Upper lobe of left lung (tissue), 4 donors: ENCODE measurements at regions not wholly inside any gene's neighbourhood (a gene's known extent, or its start where the extent isn't known, plus 50 kb on each side); places are given as distances from the start of the nearest gene placed in this dataset.

Source experiments
- EP300 ChIP-seq, 4 donors: sonication (generic); formaldehyde crosslinking; IDR thresholded peaks; one replicate each; pipeline ENCODE4 v1.5.1; 2017; ENCODE audit warnings: antibody characterized with exemption in 4 of 4, control low read depth in 2 of 4
- POLR2A ChIP-seq, 4 donors: fragments of 450-650 bp; IDR thresholded peaks; one replicate each; pipeline ENCODE4 v1.5.1; 2016 to 2017; ENCODE audit warnings: antibody characterized with exemption in 4 of 4, mild to moderate bottlenecking in 2 of 4
- POLR2AphosphoS5 ChIP-seq, 2 donors: sonication (generic); formaldehyde crosslinking; IDR thresholded peaks; one replicate each; pipeline ENCODE4 v1.5.1; 2017; ENCODE audit warnings: antibody characterized with exemption in 2 of 2
- TF ChIP-seq, protein P1 (sequence below), 6 experiments: fragments of 450-650 bp in 4 of 6; fragments of 200-600 bp in 2 of 6; sonication (generic) in 2 of 6; IDR thresholded peaks; one replicate each; pipeline ENCODE4 v1.5.1; 2016 to 2019; ENCODE audit warnings: antibody characterized with exemption in 6 of 6

DNA sequence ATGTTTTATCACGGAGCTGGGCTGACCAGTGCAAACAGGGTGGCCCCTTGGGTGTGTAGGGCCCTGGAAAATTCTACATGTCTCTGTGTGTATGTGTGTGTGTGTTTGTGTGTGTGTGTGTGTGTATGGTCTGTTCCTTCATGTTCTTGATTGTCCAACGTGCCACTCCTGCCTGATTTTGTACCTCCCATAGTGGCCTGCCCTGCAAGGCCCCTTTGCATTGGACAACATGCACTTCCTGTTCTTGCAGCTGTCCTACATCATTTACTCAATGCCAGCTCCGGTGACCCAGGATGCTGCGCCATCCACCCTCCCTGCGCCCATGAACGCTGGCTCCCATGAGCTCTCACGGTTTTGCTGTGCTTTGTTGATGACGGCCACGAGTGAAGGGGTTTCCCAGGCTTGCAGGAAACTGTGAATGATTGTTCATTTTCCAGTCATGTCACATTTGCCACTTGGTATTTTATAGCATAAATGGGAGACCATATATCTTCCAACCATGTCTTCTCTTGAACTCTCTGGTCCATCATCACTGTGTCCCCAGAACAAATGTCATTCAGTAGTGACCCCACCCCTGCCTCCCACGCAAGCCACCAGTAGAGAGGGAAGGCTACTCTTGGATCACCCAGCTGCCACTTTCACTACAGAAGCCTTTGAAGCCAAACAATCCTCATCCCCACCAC lies 69.7 kb upstream of the NCK2 start:
- TF ChIP-seq EP300 (IDR thresholded peaks at IDR 0.05) (no peak), POLR2AphosphoS5 (IDR thresholded peaks at IDR 0.05) (peak in 1 of 2 donors; percentile 23), POLR2A (IDR thresholded peaks at IDR 0.05) (no peak)
- TF ChIP-seq, protein P1, sequence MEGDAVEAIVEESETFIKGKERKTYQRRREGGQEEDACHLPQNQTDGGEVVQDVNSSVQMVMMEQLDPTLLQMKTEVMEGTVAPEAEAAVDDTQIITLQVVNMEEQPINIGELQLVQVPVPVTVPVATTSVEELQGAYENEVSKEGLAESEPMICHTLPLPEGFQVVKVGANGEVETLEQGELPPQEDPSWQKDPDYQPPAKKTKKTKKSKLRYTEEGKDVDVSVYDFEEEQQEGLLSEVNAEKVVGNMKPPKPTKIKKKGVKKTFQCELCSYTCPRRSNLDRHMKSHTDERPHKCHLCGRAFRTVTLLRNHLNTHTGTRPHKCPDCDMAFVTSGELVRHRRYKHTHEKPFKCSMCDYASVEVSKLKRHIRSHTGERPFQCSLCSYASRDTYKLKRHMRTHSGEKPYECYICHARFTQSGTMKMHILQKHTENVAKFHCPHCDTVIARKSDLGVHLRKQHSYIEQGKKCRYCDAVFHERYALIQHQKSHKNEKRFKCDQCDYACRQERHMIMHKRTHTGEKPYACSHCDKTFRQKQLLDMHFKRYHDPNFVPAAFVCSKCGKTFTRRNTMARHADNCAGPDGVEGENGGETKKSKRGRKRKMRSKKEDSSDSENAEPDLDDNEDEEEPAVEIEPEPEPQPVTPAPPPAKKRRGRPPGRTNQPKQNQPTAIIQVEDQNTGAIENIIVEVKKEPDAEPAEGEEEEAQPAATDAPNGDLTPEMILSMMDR (IDR thresholded peaks at IDR 0.05), result no peak
